ENCODE measurements at regions not wholly inside any gene's neighbourhood (a gene's known extent, or its start where the extent isn't known, plus 50 kb on each side); places are given as distances from the start of the nearest gene placed in this dataset.

DNA sequence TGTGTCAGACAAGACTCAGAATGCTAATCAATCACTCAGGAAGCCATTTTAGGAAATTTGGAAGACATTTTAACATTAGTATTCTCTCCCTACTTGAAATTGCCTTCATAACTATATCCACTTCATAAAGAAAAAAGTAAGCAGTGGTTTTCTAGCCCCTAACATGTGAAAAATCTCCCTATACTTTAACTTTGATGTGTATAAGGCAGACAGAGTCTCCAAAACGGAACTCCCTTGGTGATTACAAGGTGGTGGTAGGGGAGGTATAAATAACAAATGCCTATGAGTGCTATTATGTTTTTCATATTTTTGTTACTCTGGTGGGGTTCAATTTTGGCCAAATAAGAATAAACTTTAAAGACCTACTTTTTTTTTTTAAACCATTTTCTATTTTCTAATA is 300.3 kb downstream of the BTG1 start:
- Histone ChIP-seq H3K9me2 (replicated peaks; ENCODE audit: insufficient read depth) (no peaks in the 10 kb centered on the region), H3K4me1 (ENCODE audit: insufficient read depth) (no peaks in the 10 kb centered on the region), H4K20me1 (ENCODE audit: insufficient read depth, poor library complexity, severe bottlenecking) (no peaks in the 10 kb centered on the region), H3K4me3 (no peak overlapping the region), H3K79me2 (no peaks in the 10 kb centered on the region), H3K4me2 (no peak overlapping the region), H3K27me3 (no peaks in the 10 kb centered on the region), H3K9me3 (ENCODE audit: low read depth) (no peaks in the 10 kb centered on the region), H3K36me3 (replicated peaks; ENCODE audit: insufficient read depth, low read depth) (no peaks in the 10 kb centered on the region), H3K27ac (no peak overlapping the region), H2AFZ (no peak overlapping the region)
- WGBS (ENCODE audit: low lambda C conversion rate, missing lambda C conversion rate): 36% methylated on average over 1 of the region's 1 CpG
- no peak for TF ChIP-seq EZH2phosphoT487 (IDR thresholded peaks at IDR 0.05; ENCODE audit: low read depth, severe bottlenecking, unreplicated experiment)
- no peak for TF ChIP-seq CTCF (IDR thresholded peaks at IDR 0.05; ENCODE audit: poor library complexity)
- no peak for TF ChIP-seq EZH2 (IDR thresholded peaks at IDR 0.05; ENCODE audit: borderline replicate concordance)
- DNase-seq (ENCODE audit: low spot score): no peak

- H3K4me3 ChIP-seq: no peak overlapping the region
- TF ChIP-seq CTCF (IDR thresholded peaks at IDR 0.05; ENCODE audit: poor library complexity) (no peak), EZH2phosphoT487 (IDR thresholded peaks at IDR 0.05; ENCODE audit: low read depth, severe bottlenecking, unreplicated experiment) (no peak)
- H3K27ac ChIP-seq: no peak overlapping the region
- no peaks in the 10 kb centered on the region for H3K27me3 ChIP-seq
- H3K79me2 ChIP-seq: no peaks in the 10 kb centered on the region
- H3K4me1 ChIP-seq (ENCODE audit: insufficient read depth): no peaks in the 10 kb centered on the region
- no peak for DNase-seq (ENCODE audit: low spot score)
- H3K4me2 ChIP-seq: no peak overlapping the region
- no peaks in the 10 kb centered on the region for H3K9me2 ChIP-seq (replicated peaks; ENCODE audit: insufficient read depth)
- H2AFZ ChIP-seq: no peak overlapping the region
- H3K36me3 ChIP-seq (replicated peaks; ENCODE audit: insufficient read depth, low read depth): no peaks in the 10 kb centered on the region
- no peaks in the 10 kb centered on the region for H3K9me3 ChIP-seq (ENCODE audit: low read depth)
- H4K20me1 ChIP-seq (ENCODE audit: insufficient read depth, poor library complexity, severe bottlenecking): no peaks in the 10 kb centered on the region
Observed at GRCh38 chr12:91841822-91842221, 303.8 kb downstream of the BTG1 start.

DNA sequence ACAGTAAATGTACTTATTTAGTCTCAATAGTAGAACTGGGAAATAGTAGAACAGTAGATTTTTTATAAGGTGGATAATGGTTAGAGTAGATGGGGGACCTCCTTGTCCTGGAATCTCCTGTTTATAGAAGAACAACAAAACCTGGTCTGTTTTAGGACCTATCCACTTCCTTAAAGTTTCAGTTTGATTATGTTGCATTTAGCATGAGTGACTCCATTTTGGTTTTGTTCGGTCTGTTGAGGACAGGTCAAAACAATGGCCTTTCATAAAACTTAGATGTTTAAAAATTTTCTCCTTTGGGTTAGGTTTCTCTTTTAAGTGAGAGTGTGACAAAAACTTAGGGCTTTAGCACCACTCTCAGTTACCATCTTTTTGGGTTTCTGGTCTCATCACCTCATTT is 308.9 kb downstream of the BTG1 start:
- TF ChIP-seq EZH2phosphoT487 (IDR thresholded peaks at IDR 0.05; ENCODE audit: low read depth, severe bottlenecking, unreplicated experiment): no peak
- TF ChIP-seq EZH2 (IDR thresholded peaks at IDR 0.05; ENCODE audit: borderline replicate concordance): no peak
- TF ChIP-seq CTCF (IDR thresholded peaks at IDR 0.05; ENCODE audit: poor library complexity): no peak
- Histone ChIP-seq H3K4me2 (no peak overlapping the region), H4K20me1 (ENCODE audit: insufficient read depth, poor library complexity, severe bottlenecking) (no peaks in the 10 kb centered on the region), H2AFZ (no peak overlapping the region), H3K79me2 (no peaks in the 10 kb centered on the region), H3K9me2 (replicated peaks; ENCODE audit: insufficient read depth) (no peaks in the 10 kb centered on the region), H3K4me3 (no peak overlapping the region), H3K4me1 (ENCODE audit: insufficient read depth) (no peaks in the 10 kb centered on the region), H3K36me3 (replicated peaks; ENCODE audit: insufficient read depth, low read depth) (no peaks in the 10 kb centered on the region), H3K27me3 (no peaks in the 10 kb centered on the region), H3K27ac (no peak overlapping the region), H3K9me3 (ENCODE audit: low read depth) (no peaks in the 10 kb centered on the region)
- WGBS (ENCODE audit: low lambda C conversion rate, missing lambda C conversion rate): 100% methylated on average over 1 of the region's 1 CpG
- DNase-seq (ENCODE audit: low spot score): no peak

- Histone ChIP-seq H3K9me3 (ENCODE audit: low read depth) (no peaks in the 10 kb centered on the region), H2AFZ (no peak overlapping the region), H3K4me3 (no peak overlapping the region), H3K27ac (no peak overlapping the region), H3K79me2 (no peaks in the 10 kb centered on the region), H3K36me3 (replicated peaks; ENCODE audit: insufficient read depth, low read depth) (no peaks in the 10 kb centered on the region), H3K4me2 (no peak overlapping the region), H3K9me2 (replicated peaks; ENCODE audit: insufficient read depth) (no peaks in the 10 kb centered on the region), H3K4me1 (ENCODE audit: insufficient read depth) (no peaks in the 10 kb centered on the region), H3K27me3 (no peaks in the 10 kb centered on the region), H4K20me1 (ENCODE audit: insufficient read depth, poor library complexity, severe bottlenecking) (no peaks in the 10 kb centered on the region)
- TF ChIP-seq EZH2phosphoT487 (IDR thresholded peaks at IDR 0.05; ENCODE audit: low read depth, severe bottlenecking, unreplicated experiment) (no peak), CTCF (IDR thresholded peaks at IDR 0.05; ENCODE audit: poor library complexity) (no peak), EZH2 (IDR thresholded peaks at IDR 0.05; ENCODE audit: borderline replicate concordance) (no peak)
- DNase-seq (ENCODE audit: low spot score): no peak
- WGBS (ENCODE audit: low lambda C conversion rate, missing lambda C conversion rate): 90% methylated on average over 1 of the region's 1 CpG
Observed at GRCh38 chr12:91836264-91836663, 309.4 kb downstream of the BTG1 start.

All from hepatocyte (in vitro differentiated cells).